Uterus (tissue), 3 donors: ENCODE measurements at regions not wholly inside any gene's neighbourhood (a gene's known extent, or its start where the extent isn't known, plus 50 kb on each side); places are given as distances from the start of the nearest gene placed in this dataset.
A peak's percentile ranks its signal among the peaks of the same experiment; 100 is the strongest.

Source experiments
- DNase-seq, 2 donors: peaks; one replicate each; pipeline ENCODE4 v3.0.0-alpha.2; 2019 to 2020
- H3K27ac ChIP-seq, 2 donors: fragments of 200-600 bp; sonication (generic); 1 replicate in 1 of 2; 2 replicates in 1 of 2; pipeline ENCODE4 v1.5.1; 2016 to 2018
- H3K27me3 ChIP-seq, 2 donors: fragments of 200-600 bp; sonication (generic); one replicate each; pipeline ENCODE4 v1.5.1; 2018 to 2019; ENCODE audit warnings: control low read depth in 1 of 2
- H3K36me3 ChIP-seq, 2 donors: fragments of 200-600 bp; sonication (generic); one replicate each; pipeline ENCODE4 v1.5.1; 2019; ENCODE audit warnings: control low read depth in 1 of 2
- H3K4me1 ChIP-seq, 2 donors: fragments of 200-600 bp; sonication (generic); one replicate each; pipeline ENCODE4 v1.5.1; 2018 to 2019; ENCODE audit warnings: control low read depth in 1 of 2
- H3K4me3 ChIP-seq, 2 donors: fragments of 200-600 bp; sonication (generic); 1 replicate in 1 of 2; 2 replicates in 1 of 2; pipeline ENCODE4 v1.5.1; 2018 to 2019; ENCODE audit warnings: mild to moderate bottlenecking in 1 of 2
- H3K9me3 ChIP-seq, 2 donors: fragments of 200-600 bp; sonication (generic); one replicate each; pipeline ENCODE4 v1.5.1; 2019; ENCODE audit warnings: control low read depth in 1 of 2
- CTCF ChIP-seq, 4 experiments: fragments of 200-600 bp in 2 of 4; fragments of 450-650 bp in 2 of 4; sonication (generic) in 2 of 4; IDR thresholded peaks; one replicate each; pipeline ENCODE4 v1.5.1; 2016 to 2019; ENCODE audit warnings: antibody characterized with exemption in 4 of 4, mild to moderate bottlenecking in 2 of 4, moderate library complexity in 1 of 4
- POLR2A ChIP-seq, 2 donors: fragments of 450-650 bp; IDR thresholded peaks; one replicate each; pipeline ENCODE4 v1.6.1; 2016; ENCODE audit warnings: antibody characterized with exemption in 2 of 2, mild to moderate bottlenecking in 1 of 2, moderate library complexity in 1 of 2
- intact Hi-C: fragments of 100-400 bp; cut with DNase I; formaldehyde crosslinking; loops from one replicate; pipeline ENCODE4 v1.15.1; 2023; ENCODE audit warnings: low total_unique reads
- donor health status: DM: yes; HTN: yes; CAD: no.

GRCh38 chr2:46813680-46814079 lies 101.9 kb downstream of the MCFD2 start:
- peaks cover 25 to 40% of the 10 kb centered on the region in 2 donors for H3K4me1 ChIP-seq

GRCh38 chr2:46813020-46813415 lies 102.6 kb downstream of the MCFD2 start:
- Histone ChIP-seq H3K4me1 (peaks cover 24 to 33% of the 10 kb centered on the region in 2 donors), H3K36me3 (no peaks in the 10 kb centered on the region), H3K27me3 (no peaks in the 10 kb centered on the region), H3K4me3 (no peak overlapping the region), H3K9me3 (no peaks in the 10 kb centered on the region), H3K27ac (peak overlapping the region; percentile 89 to 90)
- intact Hi-C loops, result loop anchor here (5.0 kb wide), 1 partner anchor 39 kb away; no protein-coding TSS in a partner anchor
- DNase-seq, result peak in 1 of 2 donors; percentile 73
- no peak for TF ChIP-seq CTCF (IDR thresholded peaks at IDR 0.05)
- no peak for TF ChIP-seq POLR2A (IDR thresholded peaks at IDR 0.05)

More at GRCh38 chr2:46813680-46814079, 101.9 kb downstream of the MCFD2 start:
- no peaks in the 10 kb centered on the region for H3K9me3 ChIP-seq
- intact Hi-C loops, result loop anchor here (5.0 kb wide), 1 partner anchor 39 kb away; no protein-coding TSS in a partner anchor
- H3K36me3 ChIP-seq, result no peaks in the 10 kb centered on the region
- no peak for TF ChIP-seq POLR2A (IDR thresholded peaks at IDR 0.05)
- no peak for TF ChIP-seq CTCF (IDR thresholded peaks at IDR 0.05)
- peak overlapping the region; percentile 89 to 90 for H3K27ac ChIP-seq
- H3K27me3 ChIP-seq, result no peaks in the 10 kb centered on the region
- DNase-seq, result no peak
- no peak overlapping the region for H3K4me3 ChIP-seq
